ENCODE measurements at regions not wholly inside any gene's neighbourhood (a gene's known extent, or its start where the extent isn't known, plus 50 kb on each side); places are given as distances from the start of the nearest gene placed in this dataset.
"Not testable (repeated sequence)": the region's sequence is repeated elsewhere in the genome, so short reads cannot be mapped to it uniquely, and the experiment has no call there.

DNA sequence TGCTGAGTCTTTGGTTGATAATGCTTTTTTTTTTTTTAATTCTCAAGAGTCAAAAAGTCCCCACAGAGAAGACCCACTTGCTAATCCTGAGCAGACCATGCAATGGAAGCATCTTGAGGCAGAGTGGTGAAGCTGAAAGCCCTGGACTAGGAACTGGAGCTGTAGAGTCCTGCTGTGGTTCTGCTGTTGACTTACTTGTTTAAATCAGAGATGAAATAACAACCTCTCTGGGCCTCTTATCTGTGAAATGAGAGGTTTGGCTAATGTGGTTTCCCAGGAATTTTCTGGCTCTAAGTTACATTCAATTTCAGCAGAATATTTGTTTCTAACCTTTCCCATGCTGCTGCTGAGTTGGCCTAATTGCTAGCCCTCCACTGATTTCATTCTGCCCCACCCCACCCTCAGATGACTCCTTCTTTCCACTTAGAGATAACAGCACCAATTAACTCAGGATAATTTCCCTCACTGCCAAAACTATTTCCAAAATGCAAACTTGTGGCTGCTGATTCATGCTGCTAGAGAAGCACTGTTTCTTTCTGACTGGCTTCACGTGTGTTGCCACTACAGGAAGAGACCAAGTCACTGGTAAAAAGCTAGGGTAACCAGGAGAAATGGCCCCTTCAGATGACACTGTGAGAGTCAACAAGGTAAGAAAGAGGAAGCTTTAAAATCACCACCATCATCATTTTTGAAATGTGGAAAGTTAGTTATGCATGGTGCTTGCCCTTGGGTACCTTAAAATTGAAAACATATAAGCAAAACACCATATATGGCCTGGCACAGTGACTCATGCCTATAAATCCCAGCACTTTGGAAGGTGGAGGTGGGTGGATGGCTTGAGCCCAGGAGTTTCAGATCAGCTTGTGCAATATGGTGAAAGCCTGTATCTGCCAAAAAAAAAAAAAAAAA, 326.4 kb downstream of the DCHS2 start:
- TF ChIP-seq, protein P1, sequence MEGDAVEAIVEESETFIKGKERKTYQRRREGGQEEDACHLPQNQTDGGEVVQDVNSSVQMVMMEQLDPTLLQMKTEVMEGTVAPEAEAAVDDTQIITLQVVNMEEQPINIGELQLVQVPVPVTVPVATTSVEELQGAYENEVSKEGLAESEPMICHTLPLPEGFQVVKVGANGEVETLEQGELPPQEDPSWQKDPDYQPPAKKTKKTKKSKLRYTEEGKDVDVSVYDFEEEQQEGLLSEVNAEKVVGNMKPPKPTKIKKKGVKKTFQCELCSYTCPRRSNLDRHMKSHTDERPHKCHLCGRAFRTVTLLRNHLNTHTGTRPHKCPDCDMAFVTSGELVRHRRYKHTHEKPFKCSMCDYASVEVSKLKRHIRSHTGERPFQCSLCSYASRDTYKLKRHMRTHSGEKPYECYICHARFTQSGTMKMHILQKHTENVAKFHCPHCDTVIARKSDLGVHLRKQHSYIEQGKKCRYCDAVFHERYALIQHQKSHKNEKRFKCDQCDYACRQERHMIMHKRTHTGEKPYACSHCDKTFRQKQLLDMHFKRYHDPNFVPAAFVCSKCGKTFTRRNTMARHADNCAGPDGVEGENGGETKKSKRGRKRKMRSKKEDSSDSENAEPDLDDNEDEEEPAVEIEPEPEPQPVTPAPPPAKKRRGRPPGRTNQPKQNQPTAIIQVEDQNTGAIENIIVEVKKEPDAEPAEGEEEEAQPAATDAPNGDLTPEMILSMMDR (IDR thresholded peaks at IDR 0.05; ENCODE audit: unreplicated experiment), result no peak
- BruUV-seq (replicated peaks), result no TSS peak
- peak overlapping the region; percentile 76 for H3K27ac Mint-ChIP-seq (ENCODE audit: unreplicated experiment)
- peak; percentile 12 for DNase-seq
- no peaks in the 10 kb centered on the region for H3K9me3 Mint-ChIP-seq (ENCODE audit: low read depth, unreplicated experiment)
- no peak overlapping the region for H3K4me3 Mint-ChIP-seq (ENCODE audit: low read depth, unreplicated experiment)
- intact Hi-C loops (cut with micrococcal nuclease; ENCODE audit: unreplicated experiment), result loop anchor here (1.0 kb wide), 1 partner anchor 8 kb away; no protein-coding TSS in a partner anchor
- H3K4me1 Mint-ChIP-seq (ENCODE audit: low read depth, unreplicated experiment), result no peaks in the 10 kb centered on the region
- H3K36me3 Mint-ChIP-seq (ENCODE audit: insufficient read depth, unreplicated experiment), result peaks cover 6% of the 10 kb centered on the region
- CTCF ChIA-PET, result interaction anchor here (0.6 kb wide), 1 partner anchor 343 kb away, joined by 3 read pairs; no protein-coding TSS in a partner anchor
- no peaks in the 10 kb centered on the region for H3K27me3 Mint-ChIP-seq (ENCODE audit: unreplicated experiment)

DNA sequence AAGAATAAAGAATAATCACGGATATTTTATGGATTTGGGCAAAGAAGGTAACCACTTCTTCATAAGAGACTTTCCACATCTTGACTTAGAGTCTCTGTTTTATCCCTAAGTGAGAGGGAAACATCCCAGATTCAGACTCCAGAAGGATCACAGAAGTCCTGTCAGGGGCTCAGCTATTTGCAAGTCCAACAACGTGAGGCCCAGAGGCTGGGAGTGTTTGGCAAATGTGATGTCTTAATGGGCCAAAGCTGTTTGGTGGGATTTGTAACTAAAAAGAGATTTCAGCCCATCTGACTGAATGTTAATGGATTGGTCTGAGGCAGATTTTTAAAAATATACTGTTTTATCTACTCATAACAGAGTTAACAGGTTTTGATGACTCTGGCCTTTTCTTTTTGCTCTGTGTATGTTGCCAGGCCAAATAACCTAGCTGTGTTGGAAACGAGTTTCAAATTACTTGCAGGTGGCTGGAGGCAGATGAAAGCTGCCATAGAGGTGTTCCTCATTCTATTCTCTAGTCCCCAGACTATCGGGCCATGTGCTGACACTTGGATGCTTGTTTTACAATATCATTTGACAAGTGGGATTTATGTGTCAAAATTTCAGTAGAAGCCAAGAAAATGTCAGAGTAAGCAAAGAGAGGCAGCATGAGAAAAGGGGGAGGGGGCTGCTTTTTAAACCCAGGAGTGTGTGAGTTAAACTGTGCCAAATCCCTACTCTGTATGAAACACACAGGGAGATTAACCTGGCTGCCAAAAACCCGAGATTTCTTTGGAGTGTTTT, 330.9 kb downstream of the DCHS2 start:
- no peak for DNase-seq
- Mint-ChIP-seq H3K9me3 (ENCODE audit: low read depth, unreplicated experiment) (no peaks in the 10 kb centered on the region), H3K27me3 (ENCODE audit: unreplicated experiment) (peaks cover 15% of the 10 kb centered on the region), H3K4me1 (ENCODE audit: low read depth, unreplicated experiment) (no peaks in the 10 kb centered on the region), H3K36me3 (ENCODE audit: insufficient read depth, unreplicated experiment) (peaks cover 6% of the 10 kb centered on the region), H3K4me3 (ENCODE audit: low read depth, unreplicated experiment) (no peak overlapping the region), H3K27ac (ENCODE audit: unreplicated experiment) (no peak overlapping the region)
- intact Hi-C loops (cut with micrococcal nuclease; ENCODE audit: unreplicated experiment), result no loop called here
- CTCF ChIA-PET, result no interaction called here
- TF ChIP-seq, protein P1 (IDR thresholded peaks at IDR 0.05; ENCODE audit: unreplicated experiment), result no peak
- BruUV-seq (replicated peaks), result no TSS peak

DNA sequence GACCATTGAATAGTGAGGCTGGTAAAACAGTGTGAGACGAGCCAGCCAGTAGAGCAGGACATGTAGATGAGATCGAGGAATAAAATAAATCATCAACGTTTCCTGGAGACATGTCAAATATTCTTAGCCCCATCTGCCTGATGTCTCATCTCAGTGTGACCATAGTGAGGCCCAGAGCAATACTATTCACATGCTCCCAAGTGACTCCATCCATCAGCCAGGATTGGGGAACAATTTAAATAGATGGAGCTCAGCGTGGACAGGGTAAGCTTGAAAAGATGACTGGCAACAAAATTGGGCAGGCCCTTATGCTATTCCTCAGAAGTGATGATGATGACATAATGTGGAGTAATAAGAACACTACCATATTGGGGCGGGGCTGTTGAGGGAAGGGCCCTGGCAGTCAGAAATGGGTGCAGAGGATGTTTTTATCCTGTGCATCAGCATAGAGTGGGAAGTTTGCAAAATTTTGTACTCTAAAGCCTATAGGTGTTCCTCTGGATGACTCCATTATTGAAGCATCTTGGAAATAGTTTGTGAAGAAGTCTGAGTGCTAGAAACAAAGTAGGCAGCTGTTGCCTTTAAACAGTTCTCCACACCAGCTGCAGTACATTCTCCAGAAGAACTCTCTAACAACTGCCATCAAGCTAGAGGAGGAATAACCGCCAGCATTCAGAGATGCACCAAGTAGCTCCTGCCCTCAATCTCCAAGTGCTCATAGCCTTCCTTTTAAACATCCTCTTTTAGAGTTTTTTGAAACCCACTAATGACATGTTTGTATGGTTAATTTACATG, 333.0 kb downstream of the DCHS2 start:
- intact Hi-C loops (cut with micrococcal nuclease; ENCODE audit: unreplicated experiment), result no loop called here
- TF ChIP-seq, protein P1 (IDR thresholded peaks at IDR 0.05; ENCODE audit: unreplicated experiment), result no peak
- no peaks in the 10 kb centered on the region for H3K36me3 Mint-ChIP-seq (ENCODE audit: insufficient read depth, unreplicated experiment)
- peaks cover 15% of the 10 kb centered on the region for H3K27me3 Mint-ChIP-seq (ENCODE audit: unreplicated experiment)
- BruUV-seq (replicated peaks), result no TSS peak
- CTCF ChIA-PET, result no interaction called here
- H3K4me1 Mint-ChIP-seq (ENCODE audit: low read depth, unreplicated experiment), result no peaks in the 10 kb centered on the region
- DNase-seq, result no peak
- no peaks in the 10 kb centered on the region for H3K9me3 Mint-ChIP-seq (ENCODE audit: low read depth, unreplicated experiment)
- no peak overlapping the region for H3K27ac Mint-ChIP-seq (ENCODE audit: unreplicated experiment)
- H3K4me3 Mint-ChIP-seq (ENCODE audit: low read depth, unreplicated experiment), result no peak overlapping the region

DNA sequence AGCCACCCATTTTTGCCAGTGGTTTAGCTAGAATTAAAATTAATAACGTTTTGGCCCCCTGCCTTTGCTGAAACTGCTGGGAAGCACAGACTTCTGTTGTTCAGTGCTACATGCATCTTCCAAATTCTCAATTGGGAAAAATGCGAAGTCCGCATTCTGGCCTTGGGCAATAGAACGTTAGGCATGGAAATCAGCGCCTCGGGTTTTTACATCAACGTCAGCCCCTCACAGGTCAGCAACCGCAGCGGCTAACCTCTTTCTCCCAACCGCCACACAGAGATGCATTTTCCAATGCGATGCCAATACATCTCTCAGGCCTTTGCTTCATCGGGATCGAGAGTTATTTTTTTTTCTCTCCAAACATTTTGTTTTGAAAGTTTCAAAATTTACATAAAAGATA, 339.1 kb downstream of the DCHS2 start:
- no TSS peak for BruUV-seq (replicated peaks)
- intact Hi-C loops (cut with micrococcal nuclease; ENCODE audit: unreplicated experiment), result no loop called here
- TF ChIP-seq, protein P1 (IDR thresholded peaks at IDR 0.05; ENCODE audit: unreplicated experiment), result no peak
- CTCF ChIA-PET, result no interaction called here
- H3K4me3 Mint-ChIP-seq (ENCODE audit: low read depth, unreplicated experiment), result no peak overlapping the region
- H3K4me1 Mint-ChIP-seq (ENCODE audit: low read depth, unreplicated experiment), result no peaks in the 10 kb centered on the region
- no peaks in the 10 kb centered on the region for H3K9me3 Mint-ChIP-seq (ENCODE audit: low read depth, unreplicated experiment)
- DNase-seq, result no peak
- H3K36me3 Mint-ChIP-seq (ENCODE audit: insufficient read depth, unreplicated experiment), result no peaks in the 10 kb centered on the region
- peaks cover 17% of the 10 kb centered on the region for H3K27me3 Mint-ChIP-seq (ENCODE audit: unreplicated experiment)
- no peak overlapping the region for H3K27ac Mint-ChIP-seq (ENCODE audit: unreplicated experiment)

DNA sequence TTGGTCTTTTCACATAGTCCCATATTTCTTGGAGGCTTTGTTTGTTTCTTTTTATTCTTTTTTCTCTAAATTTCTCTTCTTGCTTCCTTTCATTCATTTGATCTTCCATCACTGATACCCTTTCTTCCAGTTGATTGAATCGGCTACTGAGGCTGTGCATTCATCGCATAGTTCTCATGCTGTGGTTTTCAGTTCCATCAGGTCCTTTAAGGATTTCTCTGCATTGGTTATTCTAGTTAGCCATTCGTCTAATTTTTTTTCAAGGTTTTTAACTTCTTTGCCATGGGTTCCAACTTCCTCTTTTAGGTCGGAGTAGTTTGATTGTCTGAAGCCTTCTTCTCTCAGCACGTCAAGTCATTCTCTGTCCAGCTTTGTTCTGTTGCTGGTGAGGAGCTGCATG, 342.4 kb downstream of the DCHS2 start:
- H3K36me3 Mint-ChIP-seq (ENCODE audit: insufficient read depth, unreplicated experiment); DNase-seq; H3K9me3 Mint-ChIP-seq (ENCODE audit: low read depth, unreplicated experiment); BruUV-seq (replicated peaks); H3K4me1 Mint-ChIP-seq (ENCODE audit: low read depth, unreplicated experiment); H3K27ac Mint-ChIP-seq (ENCODE audit: unreplicated experiment); CTCF ChIA-PET; intact Hi-C loops (cut with micrococcal nuclease; ENCODE audit: unreplicated experiment); H3K4me3 Mint-ChIP-seq (ENCODE audit: low read depth, unreplicated experiment): not testable (repeated sequence)
- H3K27me3 Mint-ChIP-seq (ENCODE audit: unreplicated experiment), result peaks cover 13% of the 10 kb centered on the region
